ENCODE measurements at regions not wholly inside any gene's neighbourhood (a gene's known extent, or its start where the extent isn't known, plus 50 kb on each side); places are given as distances from the start of the nearest gene placed in this dataset.
"Not testable (repeated sequence)": the region's sequence is repeated elsewhere in the genome, so short reads cannot be mapped to it uniquely, and the experiment has no call there.

DNA sequence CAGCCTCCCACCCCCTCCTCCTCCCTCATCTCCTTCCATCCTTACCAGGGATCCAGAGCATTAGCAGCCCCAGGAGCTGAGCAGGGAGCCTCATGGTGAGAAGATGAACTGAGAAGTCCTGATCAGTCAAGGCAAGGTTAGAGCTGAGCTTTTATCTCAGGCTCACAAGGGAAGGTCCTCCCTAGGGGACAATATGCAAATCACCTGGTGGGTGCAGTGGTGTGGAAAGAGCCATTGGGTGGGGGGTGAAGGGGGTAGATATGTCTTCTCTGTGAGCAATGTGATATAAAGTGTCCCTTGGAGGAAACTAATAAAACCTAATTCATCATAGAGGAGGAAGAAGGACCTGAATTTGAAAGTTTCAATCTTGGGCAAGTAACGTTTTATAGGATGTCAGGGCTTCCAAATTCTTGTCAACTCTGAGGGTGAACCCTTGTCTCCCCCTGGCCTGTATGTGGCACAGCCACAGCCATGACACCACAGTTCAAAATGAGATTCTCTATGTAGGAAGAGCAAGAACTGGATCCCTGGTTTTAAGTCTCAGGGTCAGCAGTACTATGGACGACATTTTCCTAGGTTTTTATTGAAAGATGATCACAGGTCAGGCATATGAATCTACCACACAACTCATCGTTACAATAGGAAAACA, 543.5 kb downstream of the RPIA start:
- not testable (repeated sequence) for DNase-seq

DNA sequence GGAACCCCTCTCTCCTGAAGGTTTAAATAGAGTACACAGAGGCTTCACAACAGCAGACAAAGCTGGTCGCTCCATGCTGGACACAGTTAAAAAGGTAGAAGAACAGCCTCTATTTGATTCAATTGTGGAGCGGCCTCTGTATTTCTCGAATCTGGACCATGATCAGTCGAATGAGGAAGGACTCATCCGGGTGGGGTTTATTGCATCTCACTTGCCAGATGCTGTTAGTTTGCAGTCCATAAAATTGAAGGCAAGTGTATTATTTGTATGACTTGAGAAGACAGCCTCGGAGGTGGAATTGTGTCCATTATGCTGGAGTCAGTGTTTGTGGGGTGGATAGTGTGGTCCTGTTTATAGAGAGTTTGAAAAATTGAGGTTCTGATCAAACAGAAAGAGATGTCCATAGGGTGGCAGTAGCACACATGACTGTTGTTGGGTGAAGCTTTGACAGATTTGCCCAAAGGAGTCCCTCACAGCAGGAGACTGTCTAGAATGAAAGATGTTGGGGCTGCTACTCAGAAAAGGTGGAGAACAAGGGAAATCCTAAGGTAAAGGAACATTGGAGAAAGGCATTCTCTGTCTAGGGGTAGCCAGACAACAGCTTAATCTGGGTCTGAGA, 545.5 kb downstream of the RPIA start:
- not testable (repeated sequence) for DNase-seq

DNA sequence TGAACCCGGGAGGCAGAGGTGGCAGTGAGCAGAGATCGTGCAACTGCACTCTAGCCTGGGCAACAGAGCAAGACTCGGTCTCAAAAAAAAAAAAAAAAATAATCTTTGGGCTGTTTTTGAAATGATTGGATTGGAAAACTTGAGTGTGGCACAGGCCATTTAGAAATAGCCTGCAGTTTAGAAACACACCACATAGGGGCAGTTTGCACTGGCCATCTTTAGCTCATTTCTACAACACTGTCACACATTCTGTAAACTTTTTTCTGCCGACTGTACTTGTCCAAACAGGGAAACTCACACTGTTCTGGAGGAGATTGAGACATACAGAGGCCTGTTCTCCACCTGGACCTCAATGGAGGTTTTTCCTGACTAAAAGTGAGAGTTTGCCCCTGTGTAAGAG, 546.3 kb downstream of the RPIA start:
- not testable (repeated sequence) for DNase-seq

DNA sequence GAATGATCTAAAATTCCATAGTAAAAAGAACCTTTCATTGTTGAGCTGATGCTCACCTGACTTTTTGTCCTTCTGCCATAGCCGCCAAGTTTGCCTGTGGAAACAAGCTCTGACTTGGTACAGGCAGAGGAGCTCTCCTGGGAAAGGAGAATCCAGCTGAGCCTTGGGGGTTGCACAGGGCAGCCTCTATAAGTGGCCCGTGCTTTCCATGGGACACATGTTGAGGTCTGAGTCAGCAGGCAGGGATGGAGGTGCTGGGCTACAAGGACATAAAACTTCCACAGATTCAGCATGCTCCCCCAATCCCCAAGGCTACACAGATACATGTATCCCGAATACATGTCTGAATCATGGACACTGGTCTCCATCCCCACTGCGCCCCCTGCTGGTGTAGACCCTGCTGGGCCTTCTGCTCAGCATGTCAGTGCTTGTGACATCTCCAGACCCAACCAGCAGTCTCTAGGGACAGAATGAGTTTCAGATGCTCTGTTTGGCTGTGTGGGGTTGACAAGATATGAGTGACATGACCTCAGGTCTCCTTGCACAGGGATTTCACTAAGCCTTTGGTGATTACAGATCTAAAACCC, 551.7 kb downstream of the RPIA start:
- not testable (repeated sequence) for DNase-seq

DNA sequence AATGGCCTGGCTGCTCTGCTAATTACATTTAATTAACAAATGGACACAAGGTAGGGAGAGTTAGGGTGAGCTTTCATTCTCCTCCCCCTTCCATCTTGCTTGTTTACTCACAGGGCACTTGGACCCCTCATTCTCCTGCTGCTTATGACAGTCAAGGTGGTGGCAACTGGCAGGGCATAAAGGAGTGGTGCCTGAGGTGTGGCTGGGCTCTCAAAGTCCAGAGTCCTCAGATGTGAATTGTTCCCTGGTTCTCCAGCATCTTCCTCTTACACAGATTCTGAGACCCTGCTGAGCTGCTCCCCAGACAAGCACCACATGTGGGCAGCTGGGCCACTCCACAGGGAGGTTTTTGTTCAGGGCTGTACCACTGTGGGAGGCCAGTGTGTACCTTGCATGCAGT, 552.9 kb downstream of the RPIA start:
- DNase-seq, result not testable (repeated sequence)

DNA sequence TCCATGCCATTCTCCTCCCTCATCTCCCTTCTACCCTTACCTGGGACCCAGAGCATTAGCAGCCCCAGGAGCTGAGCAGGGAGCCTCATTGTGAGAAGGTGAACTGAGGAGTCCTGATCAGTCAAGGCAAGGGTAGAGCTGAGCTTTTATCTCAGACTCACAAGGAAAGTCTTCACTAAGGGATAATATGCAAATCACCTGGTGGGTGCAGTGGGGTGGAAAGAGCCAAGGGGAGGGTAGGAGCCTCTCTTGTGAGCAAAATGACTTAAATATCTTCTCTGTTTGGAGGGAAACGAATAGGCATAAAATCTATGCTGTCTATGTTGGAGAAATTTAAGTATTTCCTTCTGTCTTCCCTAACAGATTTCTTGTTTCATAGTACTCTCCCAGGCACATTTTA, 554.0 kb downstream of the RPIA start:
- DNase-seq, result not testable (repeated sequence)

DNA sequence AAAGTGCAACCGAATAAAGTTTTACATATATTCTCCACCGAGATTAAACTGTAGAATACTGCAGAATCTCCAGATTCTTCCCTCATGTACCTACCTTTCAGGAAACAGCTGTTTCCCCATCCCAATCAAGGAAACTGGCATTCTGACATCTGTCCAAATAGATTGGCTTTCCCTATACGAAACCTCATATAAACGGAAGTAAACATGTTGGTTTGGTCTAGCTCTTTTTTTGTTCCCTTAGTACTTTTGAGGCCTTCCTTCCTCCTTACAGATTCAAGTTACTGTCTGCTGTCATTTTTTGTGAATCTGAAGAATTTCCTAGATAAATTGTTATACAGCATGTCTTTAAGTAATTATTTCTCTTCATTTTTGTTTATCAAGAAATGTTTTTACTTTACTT, 554.6 kb downstream of the RPIA start:
- not testable (repeated sequence) for DNase-seq

DNA sequence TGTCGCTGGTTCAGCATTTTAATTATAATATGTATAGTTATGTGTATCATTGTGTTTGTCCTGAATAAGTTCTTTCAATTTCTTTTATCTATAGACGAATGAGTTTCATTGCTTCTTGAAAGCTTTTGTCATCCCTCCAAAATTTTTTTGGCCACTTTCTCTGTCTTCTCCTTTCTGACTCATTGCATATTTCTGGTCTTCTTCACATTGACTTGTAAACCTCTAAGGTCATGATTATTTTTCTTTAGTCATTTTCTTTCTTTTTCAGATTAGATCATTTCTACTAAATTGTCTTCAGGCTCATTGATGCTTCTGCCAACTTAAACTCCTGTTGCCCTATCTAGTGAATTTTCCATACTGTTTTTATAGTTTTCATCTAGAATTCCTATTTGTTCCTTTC, 555.1 kb downstream of the RPIA start:
- not testable (repeated sequence) for DNase-seq

DNA sequence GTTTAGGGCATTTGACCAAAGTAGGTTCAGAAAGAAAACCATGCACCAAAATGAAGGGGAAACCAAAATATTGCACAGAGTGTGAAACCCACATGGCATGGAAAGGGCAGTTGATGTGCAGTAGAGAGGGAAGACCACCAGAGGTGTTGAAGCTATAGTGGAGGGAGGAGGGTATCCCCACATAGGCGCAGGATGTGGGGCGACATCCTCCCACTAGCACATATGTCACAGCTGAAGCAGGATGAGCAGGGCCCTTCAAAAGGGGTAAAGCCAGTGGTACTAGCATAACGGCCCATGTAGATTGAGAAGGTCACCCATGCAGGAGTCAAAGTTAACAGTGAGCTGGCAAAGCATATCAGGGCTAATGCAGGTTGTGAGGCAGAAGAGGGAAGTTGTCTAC, 563.5 kb downstream of the RPIA start:
- not testable (repeated sequence) for DNase-seq

DNA sequence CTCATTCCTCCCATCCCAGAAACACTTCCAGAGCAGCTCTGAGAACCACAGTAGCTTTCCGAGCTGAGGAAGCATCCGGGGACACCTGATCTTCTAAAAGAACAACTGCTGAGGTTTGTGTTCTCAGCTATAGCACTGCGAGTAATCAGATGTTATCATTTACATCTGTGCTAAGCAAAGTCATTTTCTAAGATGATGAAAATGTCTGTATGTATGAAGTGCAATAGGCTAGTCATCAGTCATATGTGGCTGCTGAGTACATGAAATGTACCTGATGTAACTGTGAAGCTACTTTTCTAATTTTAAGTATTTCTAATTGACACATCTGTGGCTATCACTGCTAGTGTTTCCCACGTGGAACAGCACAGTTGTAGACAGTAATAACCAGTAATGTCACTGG, 582.0 kb downstream of the RPIA start:
- DNase-seq, result not testable (repeated sequence)

DNA sequence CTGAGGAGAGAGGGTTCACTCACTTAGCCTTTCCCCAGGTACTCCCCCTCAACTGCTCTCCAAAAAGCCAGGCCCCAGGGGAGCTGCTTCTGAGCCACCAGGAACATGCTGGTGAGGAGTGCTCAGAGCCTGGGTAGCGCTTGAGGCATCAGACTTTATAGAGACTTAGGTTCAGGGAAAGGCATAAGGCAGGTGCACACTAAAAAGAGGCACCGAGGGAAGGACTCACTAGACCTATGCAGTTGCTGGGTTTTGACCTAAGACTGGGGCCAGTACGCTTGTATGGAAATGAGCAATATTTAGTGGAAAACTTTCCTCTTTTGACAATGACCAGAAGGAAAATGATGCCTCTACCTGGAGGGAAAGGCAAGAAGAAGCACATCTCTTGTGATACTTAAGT, 589.1 kb downstream of the RPIA start:
- DNase-seq, result not testable (repeated sequence)

DNA sequence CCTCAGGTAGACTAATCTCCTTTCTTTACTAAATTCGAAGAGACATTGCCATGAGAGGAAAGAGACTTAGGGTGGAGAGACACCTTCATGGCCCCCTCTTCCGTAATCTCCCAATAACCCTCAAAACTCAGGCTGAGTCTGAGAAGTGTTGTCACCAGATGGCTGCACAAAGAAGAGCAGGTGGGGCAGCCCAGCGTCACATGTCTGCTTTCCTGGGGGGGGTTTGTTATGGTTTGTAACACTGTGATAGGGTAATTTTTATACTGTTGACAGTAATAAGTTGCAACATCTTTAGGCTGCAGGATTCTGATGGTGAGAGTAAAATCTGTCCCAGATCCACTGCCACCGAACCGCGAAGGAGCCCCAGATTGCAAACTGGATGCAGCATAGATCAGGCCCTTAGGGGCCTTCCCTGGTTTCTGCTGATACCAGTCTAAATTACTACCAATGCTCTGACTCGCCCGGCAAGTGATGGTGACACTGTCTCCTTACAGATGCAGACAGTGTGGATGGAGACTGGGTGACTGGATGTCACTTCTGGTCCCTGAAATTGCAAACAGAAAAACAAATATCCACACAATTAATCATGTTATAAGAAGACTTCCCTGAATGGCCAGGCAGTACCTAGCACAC, 595.1 kb downstream of the RPIA start:
- not testable (repeated sequence) for DNase-seq

DNA sequence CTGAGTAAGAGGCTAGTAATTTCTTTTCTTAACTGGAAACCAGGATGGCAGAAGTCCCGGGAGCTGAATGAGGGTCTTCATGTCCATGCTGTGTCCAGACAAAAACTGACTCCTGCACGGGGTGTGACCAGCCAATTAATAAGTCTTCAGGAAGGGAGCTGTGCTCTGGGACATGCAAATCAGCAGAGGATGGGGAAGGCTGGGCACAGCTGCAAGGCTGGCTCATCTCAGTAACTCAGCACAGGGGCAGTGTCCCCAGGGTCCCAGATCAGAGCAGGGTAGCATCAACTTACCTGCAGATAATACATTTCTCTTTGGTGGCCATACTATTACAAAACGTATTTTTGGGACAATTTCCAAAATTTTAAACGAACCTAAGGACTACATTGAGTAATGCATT, 595.6 kb downstream of the RPIA start:
- not testable (repeated sequence) for DNase-seq

DNA sequence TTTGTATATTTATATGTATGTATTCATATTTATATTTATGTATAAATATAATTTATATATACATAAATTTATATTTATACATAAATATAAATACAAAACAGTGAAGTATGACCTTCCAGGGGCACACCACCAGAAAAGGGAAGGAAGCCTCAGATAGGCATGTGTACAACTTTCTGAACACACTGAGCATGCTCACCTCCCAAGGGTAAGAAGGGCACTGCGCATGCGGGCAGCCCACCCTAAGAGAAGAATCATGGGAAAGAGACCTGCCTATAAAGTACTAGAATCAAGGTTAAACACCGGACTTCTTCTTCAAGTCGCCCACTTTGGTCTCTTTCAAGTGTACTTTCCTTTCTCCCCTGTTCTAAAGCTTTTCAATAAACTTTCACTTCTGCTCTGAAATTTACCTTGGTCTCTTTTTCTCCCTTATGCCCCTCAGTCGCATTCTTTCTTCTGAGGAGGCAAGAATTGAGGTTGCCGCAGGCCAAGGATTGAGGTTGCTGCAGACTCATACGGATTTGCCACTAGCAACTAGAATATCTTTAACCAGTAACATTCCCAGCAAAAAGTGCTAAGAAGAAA, 600.3 kb downstream of the RPIA start:
- not testable (repeated sequence) for DNase-seq

DNA sequence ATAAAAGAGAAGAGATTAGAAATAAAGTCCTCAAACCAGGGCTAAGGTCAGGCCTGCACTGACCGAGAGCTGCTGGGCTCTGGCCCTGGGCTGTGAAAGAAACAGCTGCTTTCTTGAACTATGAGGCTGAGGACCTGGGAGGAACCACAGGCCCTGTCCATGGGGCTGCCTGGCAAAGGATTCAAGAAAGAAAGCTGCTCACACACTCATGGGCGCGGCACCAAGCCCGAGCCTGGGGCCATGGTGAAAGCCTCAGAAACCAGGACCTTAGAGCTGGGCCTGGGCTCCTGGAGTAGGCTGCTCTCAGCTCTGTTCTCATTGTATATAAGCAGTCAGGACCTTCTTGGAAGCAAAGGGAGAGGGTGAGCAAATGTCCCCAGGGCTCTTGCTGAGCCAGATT, 601.9 kb downstream of the RPIA start:
- DNase-seq, result not testable (repeated sequence)

DNA sequence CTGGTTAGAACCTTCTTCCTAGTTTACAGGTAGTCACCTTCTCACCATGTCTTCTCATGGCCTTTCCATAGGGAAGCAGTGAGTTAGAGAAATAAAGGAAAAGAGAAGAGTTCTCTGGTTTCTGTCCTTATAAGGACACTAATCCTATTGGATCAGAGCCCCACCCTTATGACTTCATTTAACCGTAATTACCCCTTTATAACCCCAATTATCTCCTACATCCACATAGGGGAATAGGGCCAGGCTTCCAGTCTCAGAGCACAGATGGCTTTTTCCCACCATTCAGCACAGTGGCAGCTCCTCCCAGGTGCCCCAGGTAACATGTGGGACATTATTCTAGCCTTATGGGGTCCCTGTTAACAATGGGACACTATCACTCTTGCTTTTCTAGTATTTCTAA, 602.9 kb downstream of the RPIA start:
- DNase-seq, result not testable (repeated sequence)

DNA sequence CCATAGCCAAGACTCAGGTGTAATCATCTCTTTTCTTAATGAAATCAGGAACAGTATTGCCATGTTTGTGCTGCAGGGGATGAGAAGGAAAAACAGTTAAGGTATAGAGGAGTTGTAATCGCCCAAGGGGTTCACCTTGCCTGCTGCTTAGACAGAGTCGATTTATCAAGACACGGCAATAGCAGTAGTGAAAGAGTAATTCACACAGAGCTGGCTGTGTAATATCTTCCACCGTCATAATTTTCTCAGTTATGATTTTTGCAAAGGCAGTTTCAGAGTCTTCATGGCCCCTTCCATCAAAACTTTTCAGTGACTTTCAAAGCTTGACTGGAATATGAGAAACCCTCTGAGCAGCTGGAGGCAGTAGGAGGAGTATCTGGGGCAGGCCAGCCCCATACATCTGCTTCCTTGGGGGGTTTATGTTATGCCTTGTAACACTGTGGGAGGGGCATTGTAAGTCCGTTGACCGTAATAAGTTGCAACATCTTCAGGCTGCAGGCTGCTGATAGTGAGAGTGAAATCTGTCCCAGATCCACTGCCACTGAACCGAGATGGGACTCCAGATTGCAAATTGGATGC, 605.4 kb downstream of the RPIA start:
- not testable (repeated sequence) for DNase-seq

DNA sequence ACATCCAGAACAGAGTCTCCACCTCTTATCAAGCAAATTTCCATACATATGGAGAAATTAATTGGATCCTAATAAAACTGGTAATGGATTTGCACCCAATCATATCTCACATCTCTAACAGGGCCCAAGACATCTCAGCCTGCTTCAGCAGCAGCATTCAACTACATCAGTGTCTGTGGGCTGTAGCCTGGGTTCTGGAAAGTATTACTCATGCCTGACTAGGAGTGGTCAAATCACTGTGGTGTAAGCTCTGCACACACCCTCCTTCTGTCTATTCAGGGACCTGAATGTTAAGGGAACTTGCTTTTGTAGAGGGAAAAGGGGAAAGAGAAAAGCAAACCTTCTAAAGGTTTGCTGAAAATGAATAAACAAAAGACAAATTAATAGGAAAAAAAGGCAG, 607.7 kb downstream of the RPIA start:
- not testable (repeated sequence) for DNase-seq

DNA sequence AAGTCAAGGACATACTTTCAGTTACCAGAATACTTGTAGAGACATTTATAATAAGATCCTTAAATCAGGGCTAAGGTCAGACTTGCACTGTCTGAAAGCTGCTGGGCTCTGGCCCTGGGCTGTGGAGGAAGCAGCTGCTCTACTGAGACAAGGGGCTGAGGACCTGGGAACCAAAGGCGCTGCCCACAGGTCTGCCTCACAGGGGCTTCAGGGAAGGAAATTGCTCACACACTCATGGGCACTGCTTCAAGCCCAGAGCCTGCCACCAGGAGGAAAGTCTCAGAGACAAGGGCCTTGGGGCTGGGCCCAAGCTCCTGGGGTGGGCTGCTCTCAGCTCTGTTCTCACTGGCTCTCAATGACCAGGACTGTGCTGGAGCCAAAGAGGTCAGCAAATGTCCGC, 614.1 kb downstream of the RPIA start:
- not testable (repeated sequence) for DNase-seq

DNA sequence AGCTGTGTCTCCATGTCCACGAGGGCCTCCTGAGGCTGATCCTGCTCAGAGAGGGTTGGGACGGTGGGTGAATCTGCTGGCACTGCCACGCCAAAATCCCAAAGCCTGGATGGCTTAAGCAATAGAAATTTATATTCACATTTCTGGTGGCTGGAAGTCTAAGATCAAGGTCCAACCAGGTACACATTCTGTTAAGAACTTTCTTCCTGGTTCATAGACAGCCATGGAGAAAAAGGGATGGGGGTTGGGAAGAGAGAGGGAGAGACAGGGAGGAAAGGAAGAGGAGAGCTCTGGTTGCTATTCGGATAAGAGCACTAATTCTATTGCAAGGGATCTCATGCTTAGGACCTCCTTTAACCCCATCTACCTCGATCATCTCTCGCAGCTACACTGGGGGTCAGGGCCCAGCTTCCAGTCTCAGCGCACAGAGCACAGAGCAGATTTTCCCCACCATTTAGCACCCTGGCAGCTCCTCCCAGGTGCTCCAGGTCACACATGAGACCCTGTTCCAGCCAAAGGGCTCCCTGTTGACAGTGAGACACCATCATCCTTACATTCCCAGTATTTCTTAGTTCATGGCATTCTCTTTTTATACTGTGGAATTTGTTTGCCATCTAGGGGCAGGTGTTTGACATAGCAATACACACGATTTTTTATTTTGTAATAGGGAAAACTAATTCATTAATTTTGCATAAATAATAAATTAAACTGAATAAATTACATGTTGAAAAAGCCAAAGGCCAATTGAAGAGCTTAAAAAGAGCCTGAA, 615.6 kb downstream of the RPIA start:
- not testable (repeated sequence) for DNase-seq

DNA sequence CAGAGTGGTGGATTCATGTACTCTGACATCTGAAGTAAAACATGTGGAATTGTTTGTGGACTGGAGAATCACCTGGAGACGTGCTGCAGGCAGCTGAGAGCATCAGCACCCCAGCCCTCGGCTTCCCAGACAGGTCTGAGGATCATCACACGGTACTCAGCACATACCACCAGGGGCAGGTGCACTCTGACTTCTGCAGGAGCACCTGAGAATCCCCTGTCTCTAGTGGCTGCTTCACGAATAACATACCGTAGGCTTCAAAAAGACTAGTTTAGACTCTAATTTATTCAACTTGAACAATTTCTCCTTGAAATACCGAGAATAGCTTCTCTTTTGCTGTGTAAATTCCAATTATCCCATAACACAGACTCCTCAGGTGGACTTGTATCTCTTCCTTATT, 627.5 kb downstream of the RPIA start:
- not testable (repeated sequence) for DNase-seq

DNA sequence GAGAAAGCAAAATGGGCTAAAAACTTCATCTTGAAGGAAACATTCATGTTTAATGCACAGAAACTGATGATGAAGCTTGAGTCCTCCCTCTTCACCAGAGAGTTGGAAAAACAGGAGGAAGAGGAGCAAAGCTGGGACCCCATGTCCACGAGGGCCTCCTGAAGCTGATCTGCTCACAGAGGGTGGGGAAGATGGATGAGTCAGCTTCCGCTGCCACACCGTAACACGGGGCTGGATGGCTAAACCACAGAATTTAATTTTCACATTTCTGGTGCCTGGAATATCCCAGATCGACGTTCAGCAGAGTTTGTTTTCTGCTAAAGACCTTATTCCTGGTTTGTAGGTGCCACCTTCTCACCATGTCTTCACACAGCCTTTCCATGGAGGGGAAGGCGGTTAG, 634.4 kb downstream of the RPIA start:
- DNase-seq, result not testable (repeated sequence)

Data from CD4-positive, alpha-beta T cell treated with Interleukin-15 for 1 hour (primary cell).